Esophagus muscularis mucosa (tissue), 2 donors: ENCODE measurements at regions not wholly inside any gene's neighbourhood (a gene's known extent, or its start where the extent isn't known, plus 50 kb on each side); places are given as distances from the start of the nearest gene placed in this dataset.

Experiments
- EP300 ChIP-seq: sonication (generic); formaldehyde crosslinking; IDR thresholded peaks from one replicate; pipeline ENCODE4 v1.6.1; 2017; ENCODE audit warnings: antibody characterized with exemption
- POLR2A ChIP-seq: fragments of 450-650 bp; IDR thresholded peaks from one replicate; pipeline ENCODE4 v1.6.1; 2017; ENCODE audit warnings: antibody characterized with exemption, moderate library complexity, mild to moderate bottlenecking, low read depth

DNA sequence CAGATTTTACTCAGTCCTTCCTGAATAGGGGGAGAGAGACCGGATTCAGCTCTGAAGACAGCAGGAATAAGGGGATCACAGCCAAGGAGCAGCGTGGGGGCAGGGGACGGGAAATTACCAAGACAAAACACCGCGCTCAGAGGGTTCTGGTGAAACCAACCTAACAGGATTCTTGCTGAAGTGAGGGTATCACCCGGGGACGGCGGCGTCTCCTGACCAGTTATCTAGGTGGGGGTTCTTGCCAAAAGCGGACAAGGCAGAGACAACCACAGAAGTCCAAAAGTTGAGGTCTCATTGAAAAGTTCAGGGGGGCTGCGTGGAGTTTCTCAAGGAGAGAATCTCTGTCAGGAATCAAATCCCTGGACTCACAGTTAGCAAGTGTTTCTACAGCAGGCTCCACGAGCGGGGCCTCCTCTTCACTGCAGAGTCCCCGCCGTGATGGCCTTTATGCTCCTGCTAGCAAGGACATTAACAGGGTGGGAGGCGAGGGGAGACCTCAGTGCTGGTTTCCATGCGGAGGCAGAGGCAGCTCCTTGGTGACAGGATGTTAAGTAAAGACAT, 291.0 kb downstream of the BRD1 start:
- no peak for TF ChIP-seq POLR2A
- no peak for TF ChIP-seq EP300
